SK-N-SH (cell line): ENCODE measurements at regions not wholly inside any gene's neighbourhood (a gene's known extent, or its start where the extent isn't known, plus 50 kb on each side); places are given as distances from the start of the nearest gene placed in this dataset.

ENCODE experiments used
- CTCF ChIA-PET: fragments of 300-600, 350-600 bp; formaldehyde crosslinking; extraction: SDS; loops from one replicate; lab custom pipeline; 2021; lab: Yijun Ruan, JAX
- POLR2A ChIA-PET: fragments of 350-600 bp; sonication (Branson Sonifier 250); formaldehyde crosslinking; extraction: SDS; loops from one replicate; lab custom pipeline; 2020; ENCODE audit warnings: antibody characterized with exemption, inconsistent platforms; lab: Yijun Ruan, JAX
- DNase-seq: peaks from one replicate; pipeline ENCODE4 v3.0.0; 2012
- H2AFZ ChIP-seq: fragments of 200-600 bp; sonication (generic); 2 replicates; pipeline ENCODE4 v1.8.1; 2016; ENCODE audit warnings: antibody characterized with exemption, mild to moderate bottlenecking, low read depth
- H3F3A ChIP-seq: fragments of 200-600 bp; sonication (generic); replicated peaks from 2 replicates; pipeline ENCODE3; 2016; ENCODE audit warnings: antibody characterized with exemption, mild to moderate bottlenecking; ENCODE audit not compliant: insufficient read depth
- H3K27ac ChIP-seq, 2 experiments: fragments of 200-500 bp in 1 of 2; fragments of 200-600 bp in 1 of 2; sonication (Bioruptor generic) in 1 of 2; sonication (generic), shearing (Covaris generic) in 1 of 2; 2 replicates each; pipeline versions ENCODE4 v1.5.1 to v1.6.1; 2014 to 2016; ENCODE audit warnings: low read depth in 2 of 2, inconsistent platforms in 1 of 2, low read length in 1 of 2, mild to moderate bottlenecking in 1 of 2, mixed read lengths in 1 of 2
- H3K27me3 ChIP-seq: fragments of 200-600 bp; sonication (generic), shearing (Covaris generic); 2 replicates; pipeline ENCODE4 v1.6.1; 2016; ENCODE audit warnings: mixed run types; ENCODE audit not compliant: insufficient read depth
- H3K36me3 ChIP-seq, 2 experiments: fragments of 200-500 bp in 1 of 2; fragments of 200-600 bp in 1 of 2; sonication (Bioruptor generic) in 1 of 2; sonication (generic) in 1 of 2; replicated peaks in 1 of 2; 2 replicates each; pipeline versions ENCODE3 to v1.5.1; 2014 to 2016; ENCODE audit warnings: low read length in 1 of 2, mild to moderate bottlenecking in 1 of 2; ENCODE audit not compliant: insufficient read depth in 2 of 2, control insufficient read depth in 1 of 2
- H3K4me1 ChIP-seq, 2 experiments: fragments of 200-500 bp in 1 of 2; fragments of 200-600 bp in 1 of 2; sonication (Bioruptor generic) in 1 of 2; sonication (generic), shearing (Covaris generic) in 1 of 2; 2 replicates each; pipeline versions ENCODE4 v1.5.1 to v1.6.1; 2014 to 2016; ENCODE audit warnings: low read depth in 1 of 2, low read length in 1 of 2, mixed run types in 1 of 2; ENCODE audit not compliant: insufficient read depth in 2 of 2, control insufficient read depth in 1 of 2
- H3K4me2 ChIP-seq: fragments of 200-600 bp; sonication (generic), shearing (Covaris generic); 2 replicates; pipeline ENCODE4 v1.6.1; 2017; ENCODE audit warnings: mixed run types
- H3K4me3 ChIP-seq, 2 experiments: fragments of 200-500 bp in 1 of 2; fragments of 200-600 bp in 1 of 2; sonication (Bioruptor generic) in 1 of 2; sonication (generic), shearing (Covaris generic) in 1 of 2; 2 replicates each; pipeline versions ENCODE4 v1.5.1 to v1.8.1; 2014 to 2016; ENCODE audit warnings: low read depth in 2 of 2, inconsistent platforms in 1 of 2, low read length in 1 of 2, mild to moderate bottlenecking in 1 of 2, mixed read lengths in 1 of 2, moderate library complexity in 1 of 2
- H3K79me2 ChIP-seq: fragments of 200-600 bp; sonication (generic); 2 replicates; pipeline ENCODE4 v1.8.1; 2017; ENCODE audit warnings: mild to moderate bottlenecking; ENCODE audit not compliant: insufficient read depth
- H3K9ac ChIP-seq: fragments of 200-600 bp; sonication (generic); 2 replicates; pipeline ENCODE4 v1.6.1; 2017; ENCODE audit warnings: mixed run types
- H3K9me2 ChIP-seq: fragments of 200-600 bp; sonication (generic); 2 replicates; pipeline ENCODE4 v1.6.1; 2017; ENCODE audit warnings: mixed run types
- H3K9me3 ChIP-seq: fragments of 200-600 bp; sonication (generic); 2 replicates; pipeline ENCODE4 v1.6.1; 2017; ENCODE audit warnings: mixed run types, mild to moderate bottlenecking, moderate library complexity
- H4K20me1 ChIP-seq: fragments of 200-600 bp; sonication (generic); 2 replicates; pipeline ENCODE4 v1.6.1; 2017; ENCODE audit warnings: mild to moderate bottlenecking, mixed run types; ENCODE audit not compliant: insufficient read depth
- CHD2 ChIP-seq: fragments of 150-350 bp; IDR thresholded peaks from 2 replicates; pipeline ENCODE4 v1.6.1; 2018; ENCODE audit warnings: low read length; ENCODE audit not compliant: partially characterized antibody
- ELF1 ChIP-seq: IDR thresholded peaks from 2 replicates; pipeline ENCODE4 v1.4.0; 2012
- EP300 ChIP-seq, 2 experiments: IDR thresholded peaks; 2 replicates each; pipeline versions ENCODE4 v1.4.0 to v1.6.1; 2012; ENCODE audit warnings: borderline replicate concordance in 1 of 2, low read depth in 1 of 2, low read length in 1 of 2
- EZH2phosphoT487 ChIP-seq: fragments of 200-600 bp; sonication (generic); IDR thresholded peaks from 2 replicates; pipeline ENCODE4 v1.6.1; 2017; ENCODE audit warnings: low read depth, mixed run types, mild to moderate bottlenecking, antibody characterized with exemption, moderate library complexity, borderline replicate concordance
- FOSL2 ChIP-seq: IDR thresholded peaks from 2 replicates; pipeline ENCODE4 v1.4.0; 2012; ENCODE audit warnings: low read depth, mild to moderate bottlenecking, moderate library complexity, borderline replicate concordance
- FOXJ3 ChIP-seq: sonication (generic); formaldehyde crosslinking; IDR thresholded peaks from 2 replicates; pipeline ENCODE4 v1.5.1; 2020; ENCODE audit warnings: mild to moderate bottlenecking, missing genetic modification reagents
- FOXM1 ChIP-seq: IDR thresholded peaks from 2 replicates; pipeline ENCODE4 v1.4.0; 2012; ENCODE audit warnings: low read depth, mild to moderate bottlenecking
- GABPA ChIP-seq: IDR thresholded peaks from 2 replicates; pipeline ENCODE4 v1.4.0; 2012; ENCODE audit warnings: low read depth, mild to moderate bottlenecking
- JUND ChIP-seq: IDR thresholded peaks from 2 replicates; pipeline ENCODE4 v1.4.0; 2012
- MEF2A ChIP-seq: IDR thresholded peaks from 2 replicates; pipeline ENCODE4 v1.4.0; 2012; ENCODE audit warnings: low read depth, borderline replicate concordance
- MXI1 ChIP-seq: IDR thresholded peaks from 2 replicates; pipeline ENCODE4 v1.6.1; 2012; ENCODE audit warnings: mild to moderate bottlenecking, low read depth, low read length, improper control_type of control experiment
- NFIC ChIP-seq: IDR thresholded peaks from 2 replicates; pipeline ENCODE4 v1.4.0; 2012; ENCODE audit warnings: borderline replicate concordance
- NRF1 ChIP-seq: IDR thresholded peaks from 2 replicates; pipeline ENCODE4 v1.6.1; 2012; ENCODE audit warnings: low read depth, mild to moderate bottlenecking, low read length
- POLR2AphosphoS5 ChIP-seq: IDR thresholded peaks from 2 replicates; pipeline ENCODE4 v1.6.1; 2012; ENCODE audit warnings: low read depth, low read length
- RAD21 ChIP-seq: IDR thresholded peaks from 2 replicates; pipeline ENCODE4 v1.6.1; 2012; ENCODE audit warnings: mild to moderate bottlenecking, low read length
- RCOR1 ChIP-seq: fragments of 150-350 bp; IDR thresholded peaks from 2 replicates; pipeline ENCODE4 v1.6.1; 2017; ENCODE audit warnings: antibody characterized with exemption, low read length
- RFX5 ChIP-seq: IDR thresholded peaks from 2 replicates; pipeline ENCODE4 v1.6.1; 2012; ENCODE audit warnings: mild to moderate bottlenecking, improper control_type of control experiment, low read length
- RXRA ChIP-seq: IDR thresholded peaks from 2 replicates; pipeline ENCODE4 v1.4.0; 2012; ENCODE audit warnings: low read depth, mild to moderate bottlenecking, borderline replicate concordance
- SIN3A ChIP-seq: IDR thresholded peaks from 2 replicates; pipeline ENCODE4 v1.6.1; 2012; ENCODE audit warnings: low read depth, mild to moderate bottlenecking, low read length, moderate library complexity, borderline replicate concordance
- SMC3 ChIP-seq: IDR thresholded peaks from 2 replicates; pipeline ENCODE4 v1.6.1; 2012; ENCODE audit warnings: low read depth, low read length, improper control_type of control experiment
- TAF1 ChIP-seq: IDR thresholded peaks from 2 replicates; pipeline ENCODE4 v1.6.1; 2012; ENCODE audit warnings: low read depth, mild to moderate bottlenecking, low read length, moderate library complexity, borderline replicate concordance
- TCF12 ChIP-seq: IDR thresholded peaks from 2 replicates; pipeline ENCODE4 v1.4.0; 2012
- TEAD4 ChIP-seq: IDR thresholded peaks from 2 replicates; pipeline ENCODE4 v1.4.0; 2012; ENCODE audit warnings: mild to moderate bottlenecking, borderline replicate concordance; ENCODE audit not compliant: insufficient read depth
- YY1 ChIP-seq: IDR thresholded peaks from 2 replicates; pipeline ENCODE4 v1.4.0; 2012; ENCODE audit warnings: low read depth, mild to moderate bottlenecking
- WGBS: methylation state at CpG from one replicate; pipeline ENCODE4 v1.1.6; 2017; ENCODE audit warnings: low lambda C conversion rate; 5-methylcytosine and 5-hydroxymethylcytosine counted together
- TF ChIP-seq, protein P1 (sequence below): IDR thresholded peaks from 2 replicates; pipeline ENCODE4 v1.4.0; 2012; ENCODE audit warnings: low read depth
- TF ChIP-seq, protein P2 (sequence below): IDR thresholded peaks from 2 replicates; pipeline ENCODE4 v1.6.1; 2012; ENCODE audit warnings: mild to moderate bottlenecking, low read depth, low read length, moderate library complexity
- TF ChIP-seq, protein P3 (sequence below): fragments of 200-600 bp; sonication (generic); IDR thresholded peaks from 2 replicates; pipeline ENCODE4 v1.6.1; 2017; ENCODE audit warnings: antibody characterized with exemption, mild to moderate bottlenecking, moderate library complexity
- TF ChIP-seq, protein P4 (sequence below): IDR thresholded peaks from 2 replicates; pipeline ENCODE4 v1.4.0; 2012; ENCODE audit warnings: low read depth, borderline replicate concordance

DNA sequence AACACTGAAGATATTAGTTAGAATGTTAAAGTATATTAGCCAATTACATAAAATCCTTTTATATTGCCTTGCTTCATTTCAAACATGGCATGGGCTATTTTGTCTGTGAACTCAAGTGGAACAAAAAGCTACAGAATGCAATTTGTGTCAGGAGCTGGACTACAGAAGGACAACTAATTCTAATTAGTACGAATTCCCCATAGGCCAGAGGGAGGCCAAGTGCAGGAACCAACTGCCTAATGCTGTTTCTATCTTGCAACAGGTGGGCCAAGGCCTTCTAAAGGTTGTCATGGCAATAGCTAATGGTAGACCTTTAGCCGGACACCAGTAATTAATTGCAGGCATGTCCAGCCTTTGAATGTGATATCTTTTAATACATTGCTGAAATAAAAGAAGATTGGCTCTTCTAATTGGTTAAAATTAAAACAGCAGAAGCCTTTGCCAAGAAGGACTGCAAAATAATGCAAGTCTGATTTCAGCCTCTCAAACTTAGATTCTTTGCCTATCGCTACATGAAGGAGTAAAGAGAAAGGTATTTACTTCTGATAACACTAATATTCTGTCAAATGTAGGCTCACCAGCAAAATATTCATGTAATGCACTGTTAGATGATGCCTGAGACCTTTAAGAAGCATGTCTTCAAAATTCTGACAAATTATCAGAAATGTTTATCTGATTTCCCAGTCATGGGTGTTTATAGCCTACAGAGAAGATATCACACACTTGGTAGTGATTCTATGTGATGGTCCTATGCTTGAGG, 232.1 kb downstream of the LMO4 start:
- ChIA-PET CTCF (no interaction called here), POLR2A (no interaction called here)
- no peak for DNase-seq
- TF ChIP-seq MXI1 (no peak), TAF1 (no peak), EZH2phosphoT487 (no peak), ELF1 (no peak), SIN3A (no peak), RXRA (no peak), NRF1 (no peak), TCF12 (peak; percentile 33; the same call in 1 of the 2 replicates), CHD2 (no peak), GABPA (no peak), FOXJ3 (CRISPR knock-in tag) (no peak), FOSL2 (peak; percentile 26; the same call in 1 of the 2 replicates), SMC3 (no peak), FOXM1 (no peak), JUND (0 out of 2 replicates have a peak, but pooled peaks have one; percentile 9), EP300 (IDR thresholded peaks at IDR 0.05; ENCODE audit: borderline replicate concordance in 1 of 2, low read depth in 1 of 2, low read length in 1 of 2) (no peak; a peak in 1 of 4 replicates), NFIC (peak; percentile 9; the same call in 1 of the 2 replicates), RFX5 (no peak), POLR2AphosphoS5 (no peak), RAD21 (no peak), MEF2A (no peak), RCOR1 (no peak), YY1 (no peak), TEAD4 (0 out of 2 replicates have a peak, but pooled peaks have one; percentile 23)
- TF ChIP-seq, protein P1, sequence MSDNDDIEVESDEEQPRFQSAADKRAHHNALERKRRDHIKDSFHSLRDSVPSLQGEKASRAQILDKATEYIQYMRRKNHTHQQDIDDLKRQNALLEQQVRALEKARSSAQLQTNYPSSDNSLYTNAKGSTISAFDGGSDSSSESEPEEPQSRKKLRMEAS, result no peak
- TF ChIP-seq, protein P2, sequence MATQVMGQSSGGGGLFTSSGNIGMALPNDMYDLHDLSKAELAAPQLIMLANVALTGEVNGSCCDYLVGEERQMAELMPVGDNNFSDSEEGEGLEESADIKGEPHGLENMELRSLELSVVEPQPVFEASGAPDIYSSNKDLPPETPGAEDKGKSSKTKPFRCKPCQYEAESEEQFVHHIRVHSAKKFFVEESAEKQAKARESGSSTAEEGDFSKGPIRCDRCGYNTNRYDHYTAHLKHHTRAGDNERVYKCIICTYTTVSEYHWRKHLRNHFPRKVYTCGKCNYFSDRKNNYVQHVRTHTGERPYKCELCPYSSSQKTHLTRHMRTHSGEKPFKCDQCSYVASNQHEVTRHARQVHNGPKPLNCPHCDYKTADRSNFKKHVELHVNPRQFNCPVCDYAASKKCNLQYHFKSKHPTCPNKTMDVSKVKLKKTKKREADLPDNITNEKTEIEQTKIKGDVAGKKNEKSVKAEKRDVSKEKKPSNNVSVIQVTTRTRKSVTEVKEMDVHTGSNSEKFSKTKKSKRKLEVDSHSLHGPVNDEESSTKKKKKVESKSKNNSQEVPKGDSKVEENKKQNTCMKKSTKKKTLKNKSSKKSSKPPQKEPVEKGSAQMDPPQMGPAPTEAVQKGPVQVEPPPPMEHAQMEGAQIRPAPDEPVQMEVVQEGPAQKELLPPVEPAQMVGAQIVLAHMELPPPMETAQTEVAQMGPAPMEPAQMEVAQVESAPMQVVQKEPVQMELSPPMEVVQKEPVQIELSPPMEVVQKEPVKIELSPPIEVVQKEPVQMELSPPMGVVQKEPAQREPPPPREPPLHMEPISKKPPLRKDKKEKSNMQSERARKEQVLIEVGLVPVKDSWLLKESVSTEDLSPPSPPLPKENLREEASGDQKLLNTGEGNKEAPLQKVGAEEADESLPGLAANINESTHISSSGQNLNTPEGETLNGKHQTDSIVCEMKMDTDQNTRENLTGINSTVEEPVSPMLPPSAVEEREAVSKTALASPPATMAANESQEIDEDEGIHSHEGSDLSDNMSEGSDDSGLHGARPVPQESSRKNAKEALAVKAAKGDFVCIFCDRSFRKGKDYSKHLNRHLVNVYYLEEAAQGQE, result no peak
- TF ChIP-seq, protein P3, sequence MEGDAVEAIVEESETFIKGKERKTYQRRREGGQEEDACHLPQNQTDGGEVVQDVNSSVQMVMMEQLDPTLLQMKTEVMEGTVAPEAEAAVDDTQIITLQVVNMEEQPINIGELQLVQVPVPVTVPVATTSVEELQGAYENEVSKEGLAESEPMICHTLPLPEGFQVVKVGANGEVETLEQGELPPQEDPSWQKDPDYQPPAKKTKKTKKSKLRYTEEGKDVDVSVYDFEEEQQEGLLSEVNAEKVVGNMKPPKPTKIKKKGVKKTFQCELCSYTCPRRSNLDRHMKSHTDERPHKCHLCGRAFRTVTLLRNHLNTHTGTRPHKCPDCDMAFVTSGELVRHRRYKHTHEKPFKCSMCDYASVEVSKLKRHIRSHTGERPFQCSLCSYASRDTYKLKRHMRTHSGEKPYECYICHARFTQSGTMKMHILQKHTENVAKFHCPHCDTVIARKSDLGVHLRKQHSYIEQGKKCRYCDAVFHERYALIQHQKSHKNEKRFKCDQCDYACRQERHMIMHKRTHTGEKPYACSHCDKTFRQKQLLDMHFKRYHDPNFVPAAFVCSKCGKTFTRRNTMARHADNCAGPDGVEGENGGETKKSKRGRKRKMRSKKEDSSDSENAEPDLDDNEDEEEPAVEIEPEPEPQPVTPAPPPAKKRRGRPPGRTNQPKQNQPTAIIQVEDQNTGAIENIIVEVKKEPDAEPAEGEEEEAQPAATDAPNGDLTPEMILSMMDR, result no peak
- TF ChIP-seq, protein P4, sequence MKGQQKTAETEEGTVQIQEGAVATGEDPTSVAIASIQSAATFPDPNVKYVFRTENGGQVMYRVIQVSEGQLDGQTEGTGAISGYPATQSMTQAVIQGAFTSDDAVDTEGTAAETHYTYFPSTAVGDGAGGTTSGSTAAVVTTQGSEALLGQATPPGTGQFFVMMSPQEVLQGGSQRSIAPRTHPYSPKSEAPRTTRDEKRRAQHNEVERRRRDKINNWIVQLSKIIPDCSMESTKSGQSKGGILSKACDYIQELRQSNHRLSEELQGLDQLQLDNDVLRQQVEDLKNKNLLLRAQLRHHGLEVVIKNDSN, result no peak

More for the DNA sequence above, 232.1 kb downstream of the LMO4 start:
- Histone ChIP-seq H2AFZ (no peak overlapping the region), H3F3A (no peaks in the 10 kb centered on the region), H3K4me1 (peaks cover 0 to 9% of the 10 kb centered on the region in 2 experiments; a peak in 1 of 4 replicates), H3K9ac (no peak overlapping the region), H3K27ac (no peak overlapping the region; a peak in 1 of 4 replicates), H3K79me2 (no peaks in the 10 kb centered on the region), H3K36me3 (no peaks in the 10 kb centered on the region), H3K4me3 (no peak overlapping the region), H3K9me3 (no peaks in the 10 kb centered on the region), H4K20me1 (no peaks in the 10 kb centered on the region), H3K27me3 (no peaks in the 10 kb centered on the region), H3K9me2 (no peaks in the 10 kb centered on the region), H3K4me2 (peak overlapping the region; percentile 16; the same call in 1 of the 2 replicates)
- 27% methylated on average over 3 of the region's 3 CpGs for WGBS
